Endothelial cell of umbilical vein (primary cell): ENCODE measurements at regions not wholly inside any gene's neighbourhood (a gene's known extent, or its start where the extent isn't known, plus 50 kb on each side); places are given as distances from the start of the nearest gene placed in this dataset.

Experiments used
- BruUV-seq: library from RNA; stranded (reverse); fragments of 400-500 nt; replicated peaks from 2 replicates; lab custom pipeline; 2021; lab: Mats Ljungman, UMichigan
- CTCF ChIA-PET: fragments of 300-600, 350-600 bp; sonication (Branson Sonifier 250); formaldehyde crosslinking; loops from one replicate; lab custom pipeline; 2021; ENCODE audit warnings: antibody characterized with exemption, inconsistent platforms; lab: Charles Lee
- POLR2A ChIA-PET: fragments of 300-600, 350-600 bp; sonication (Branson Sonifier 250); formaldehyde crosslinking; loops from one replicate; lab custom pipeline; 2021; ENCODE audit warnings: antibody characterized with exemption, inconsistent platforms; lab: Charles Lee
- DNase-seq: peaks from one replicate; pipeline ENCODE4 v3.0.0-alpha.2; 2011; ENCODE audit warnings: low read depth, low spot score
- FAIRE-seq: peaks from 2 replicates; lab custom pipeline; 2011; peaks lifted over from hg19 to GRCh38; lab: Jason Lieb, UNC
- H2AFZ ChIP-seq: 2 replicates; pipeline ENCODE4 v1.6.0; 2012; ENCODE audit warnings: low read depth, low read length, control low read depth, inconsistent platforms
- H3K27ac ChIP-seq: 2 replicates; pipeline ENCODE4 v1.5.1; 2011; ENCODE audit warnings: low read depth, mild to moderate bottlenecking, control low read depth, low read length, moderate library complexity; ENCODE audit not compliant: insufficient read depth
- H3K27me3 ChIP-seq, 2 experiments: 2 replicates each; pipeline versions ENCODE4 v1.6.0 to v1.6.1; 2011; ENCODE audit warnings: low read length in 2 of 2, mixed read lengths in 1 of 2; ENCODE audit not compliant: control insufficient read depth in 2 of 2, insufficient read depth in 2 of 2
- H3K36me3 ChIP-seq, 2 experiments: 2 replicates in 1 of 2; 3 replicates in 1 of 2; pipeline ENCODE4 v1.5.1; 2011; ENCODE audit warnings: low read length in 2 of 2, mild to moderate bottlenecking in 1 of 2, moderate library complexity in 1 of 2; ENCODE audit not compliant: control insufficient read depth in 2 of 2, insufficient read depth in 2 of 2; ENCODE audit errors: extremely low read depth in 1 of 2
- H3K4me1 ChIP-seq: 3 replicates; pipeline ENCODE4 v1.5.1; 2011; ENCODE audit warnings: mild to moderate bottlenecking, low read length; ENCODE audit not compliant: control insufficient read depth, insufficient read depth; ENCODE audit errors: extremely low read depth
- H3K4me2 ChIP-seq: 2 replicates; pipeline ENCODE4 v1.6.1; 2011; ENCODE audit warnings: low read length, control low read depth, mixed read lengths; ENCODE audit not compliant: insufficient read depth
- H3K4me3 ChIP-seq, 3 experiments: fragments of 200-600 bp in 1 of 3; sonication (generic), shearing (Covaris generic) in 1 of 3; replicated peaks in 1 of 3; 2 replicates each; pipeline ENCODE4 v1.5.1; 2011 to 2016; ENCODE audit warnings: control low read depth in 3 of 3, low read length in 3 of 3, mild to moderate bottlenecking in 2 of 3, inconsistent platforms in 1 of 3, low read depth in 1 of 3, moderate library complexity in 1 of 3; ENCODE audit not compliant: insufficient read depth in 1 of 3
- H3K79me2 ChIP-seq: 2 replicates; pipeline ENCODE4 v1.6.0; 2012; ENCODE audit warnings: low read length, inconsistent platforms; ENCODE audit not compliant: control insufficient read depth, insufficient read depth
- H3K9ac ChIP-seq: replicated peaks from 2 replicates; pipeline ENCODE3; 2011; ENCODE audit warnings: low read length, control low read depth; ENCODE audit not compliant: insufficient read depth; ENCODE audit errors: extremely low read depth
- H3K9me1 ChIP-seq: replicated peaks from 3 replicates; pipeline ENCODE4 v1.6.0; 2011; ENCODE audit warnings: mild to moderate bottlenecking, low read length; ENCODE audit not compliant: control insufficient read depth, insufficient read depth; ENCODE audit errors: extremely low read depth
- H3K9me3 ChIP-seq: replicated peaks from 2 replicates; pipeline ENCODE4 v1.5.1; 2012; ENCODE audit warnings: low read length, inconsistent platforms; ENCODE audit not compliant: control insufficient read depth, insufficient read depth
- H4K20me1 ChIP-seq: replicated peaks from 2 replicates; pipeline ENCODE3; 2011; ENCODE audit warnings: mild to moderate bottlenecking, low read length; ENCODE audit not compliant: control insufficient read depth, insufficient read depth; ENCODE audit errors: extremely low read depth
- EZH2 ChIP-seq: IDR thresholded peaks from 2 replicates; pipeline ENCODE4 v1.6.1; 2012; ENCODE audit warnings: borderline replicate concordance, low read depth, mild to moderate bottlenecking, moderate library complexity, low read length, inconsistent platforms; ENCODE audit not compliant: severe bottlenecking
- FOS ChIP-seq: IDR thresholded peaks from 2 replicates; pipeline ENCODE4 v1.6.1; 2011; ENCODE audit warnings: mild to moderate bottlenecking, low read length, moderate library complexity, borderline replicate concordance; ENCODE audit not compliant: insufficient read depth
- GATA2 ChIP-seq: IDR thresholded peaks from 2 replicates; pipeline ENCODE4 v1.7.0; 2011; ENCODE audit warnings: low read depth, mild to moderate bottlenecking, moderate library complexity, mixed read lengths, low read length; ENCODE audit not compliant: insufficient read length, insufficient read depth
- JUN ChIP-seq: IDR thresholded peaks from 2 replicates; pipeline ENCODE4 v1.6.1; 2011; ENCODE audit warnings: borderline replicate concordance, low read depth; ENCODE audit not compliant: insufficient read length, insufficient read depth
- MYC ChIP-seq: IDR thresholded peaks from one replicate; pipeline ENCODE4 v1.6.1; 2011; ENCODE audit warnings: mild to moderate bottlenecking, low read depth, low read length
- POLR2A ChIP-seq: IDR thresholded peaks from 2 replicates; pipeline ENCODE4 v1.6.1; 2012; ENCODE audit warnings: low read depth, mild to moderate bottlenecking, control low read depth, low read length
- POLR2AphosphoS5 ChIP-seq: IDR thresholded peaks from 2 replicates; pipeline ENCODE4 v1.6.1; 2012; ENCODE audit warnings: low read depth, mild to moderate bottlenecking, control low read depth, low read length, moderate library complexity; ENCODE audit not compliant: insufficient read depth
- dilution Hi-C: fragments of 300-500 bp; cut with MboI; formaldehyde crosslinking; loops from one replicate; pipeline ENCODE4 v1.15.0; 2019; ENCODE audit warnings: low sequenced_read_pairs; ENCODE audit not compliant: extremely low pct_ligation_motif_present
- intact Hi-C: fragments of 100-400 bp; cut with micrococcal nuclease; formaldehyde crosslinking; loops from one replicate; pipeline ENCODE4 v1.10.0; 2022
- TF ChIP-seq, protein P1 (sequence below): IDR thresholded peaks from 2 replicates; pipeline ENCODE4 v1.6.1; 2011; ENCODE audit not compliant: insufficient read depth, insufficient read length
- TF ChIP-seq, protein P2 (sequence below), 2 donors: IDR thresholded peaks; 1 replicate in 1 of 2; 2 replicates in 1 of 2; pipeline ENCODE4 v1.5.1; 2011; ENCODE audit warnings: low read length in 2 of 2, mild to moderate bottlenecking in 2 of 2, moderate library complexity in 2 of 2, control low read depth in 1 of 2, inconsistent platforms in 1 of 2, low read depth in 1 of 2; ENCODE audit not compliant: insufficient read depth in 1 of 2; ENCODE audit errors: extremely low read depth in 1 of 2

DNA sequence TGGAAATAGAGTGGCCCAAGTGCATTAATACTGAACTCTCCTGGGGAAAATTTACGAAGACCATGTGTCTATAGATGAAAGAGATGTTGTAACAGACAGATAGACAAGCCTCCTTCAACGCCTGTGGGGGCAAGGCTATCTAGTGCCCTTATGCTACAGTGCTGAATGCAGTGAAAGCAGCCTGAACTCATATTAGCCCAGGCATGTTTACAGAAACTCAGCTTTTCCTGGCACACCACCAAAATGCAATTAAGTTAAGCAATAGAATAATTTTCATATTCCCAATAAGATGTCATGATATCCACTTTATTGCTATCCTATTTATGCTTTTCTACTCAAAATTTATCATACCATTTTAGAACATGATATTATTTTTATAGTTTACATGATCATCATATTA lies 277.0 kb downstream of the DIRAS2 start:
- no peaks in the 10 kb centered on the region for H3K36me3 ChIP-seq
- FAIRE-seq (no peak), DNase-seq (no peak)
- H3K27me3 ChIP-seq: no peaks in the 10 kb centered on the region
- dilution Hi-C loops (no loop called here), intact Hi-C loops (no loop called here)
- ChIA-PET CTCF (no interaction called here), POLR2A (no interaction called here)
- H3K9ac ChIP-seq: no peak overlapping the region
- no TSS peak for BruUV-seq
- no peaks in the 10 kb centered on the region for H4K20me1 ChIP-seq
- no peaks in the 10 kb centered on the region for H3K9me1 ChIP-seq
- TF ChIP-seq FOS: no peak
- no peak for TF ChIP-seq POLR2AphosphoS5
- TF ChIP-seq, protein P1, sequence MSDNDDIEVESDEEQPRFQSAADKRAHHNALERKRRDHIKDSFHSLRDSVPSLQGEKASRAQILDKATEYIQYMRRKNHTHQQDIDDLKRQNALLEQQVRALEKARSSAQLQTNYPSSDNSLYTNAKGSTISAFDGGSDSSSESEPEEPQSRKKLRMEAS: no peak
- no peak for TF ChIP-seq JUN
- no peak for TF ChIP-seq POLR2A
- no peak for TF ChIP-seq EZH2
- TF ChIP-seq, protein P2, sequence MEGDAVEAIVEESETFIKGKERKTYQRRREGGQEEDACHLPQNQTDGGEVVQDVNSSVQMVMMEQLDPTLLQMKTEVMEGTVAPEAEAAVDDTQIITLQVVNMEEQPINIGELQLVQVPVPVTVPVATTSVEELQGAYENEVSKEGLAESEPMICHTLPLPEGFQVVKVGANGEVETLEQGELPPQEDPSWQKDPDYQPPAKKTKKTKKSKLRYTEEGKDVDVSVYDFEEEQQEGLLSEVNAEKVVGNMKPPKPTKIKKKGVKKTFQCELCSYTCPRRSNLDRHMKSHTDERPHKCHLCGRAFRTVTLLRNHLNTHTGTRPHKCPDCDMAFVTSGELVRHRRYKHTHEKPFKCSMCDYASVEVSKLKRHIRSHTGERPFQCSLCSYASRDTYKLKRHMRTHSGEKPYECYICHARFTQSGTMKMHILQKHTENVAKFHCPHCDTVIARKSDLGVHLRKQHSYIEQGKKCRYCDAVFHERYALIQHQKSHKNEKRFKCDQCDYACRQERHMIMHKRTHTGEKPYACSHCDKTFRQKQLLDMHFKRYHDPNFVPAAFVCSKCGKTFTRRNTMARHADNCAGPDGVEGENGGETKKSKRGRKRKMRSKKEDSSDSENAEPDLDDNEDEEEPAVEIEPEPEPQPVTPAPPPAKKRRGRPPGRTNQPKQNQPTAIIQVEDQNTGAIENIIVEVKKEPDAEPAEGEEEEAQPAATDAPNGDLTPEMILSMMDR (IDR thresholded peaks at IDR 0.05; ENCODE audit: extremely low read depth in 1 of 2, insufficient read depth in 1 of 2, low read depth in 1 of 2, low read length in 2 of 2): no peak
- TF ChIP-seq MYC: no peak
- TF ChIP-seq GATA2: no peak
- no peaks in the 10 kb centered on the region for H3K9me3 ChIP-seq
- H3K4me2 ChIP-seq: no peak overlapping the region
- H3K4me1 ChIP-seq: no peaks in the 10 kb centered on the region
- H3K27ac ChIP-seq: no peak overlapping the region
- H2AFZ ChIP-seq: no peak overlapping the region
- H3K79me2 ChIP-seq: no peaks in the 10 kb centered on the region
- no peak overlapping the region for H3K4me3 ChIP-seq
